ENCODE measurements at regions not wholly inside any gene's neighbourhood (a gene's known extent, or its start where the extent isn't known, plus 50 kb on each side); places are given as distances from the start of the nearest gene placed in this dataset.

GRCh38 chr14:94713115-94713514 is 56.8 kb downstream of the GSC start:
- POLR2A ChIA-PET: no interaction called here
- H3K9ac ChIP-seq (ENCODE audit: insufficient read depth, low read depth, low read length): no peak overlapping the region
- ATAC-seq (no peak), DNase-seq (ENCODE audit: low spot score) (no peak), FAIRE-seq (no peak)
- in situ Hi-C loops (cut with HindIII; ENCODE audit: extremely low pct_ligation_motif_present, low pct_unique_long_range_greater_than_20kb): no loop called here
- no peaks in the 10 kb centered on the region for H4K20me1 ChIP-seq (ENCODE audit: insufficient read depth, low read length)
- H3K4me1 ChIP-seq (ENCODE audit: insufficient read depth, low read length): no peaks in the 10 kb centered on the region
- H3K36me3 ChIP-seq (replicated peaks in 1 of 2; ENCODE audit: control insufficient read depth in 1 of 2, insufficient read depth in 2 of 2, low read length in 2 of 2): no peaks in the 10 kb centered on the region
- peaks cover 2 to 41% of the 10 kb centered on the region in 2 experiments; a peak in 3 of 5 replicates for H3K27me3 ChIP-seq (ENCODE audit: control insufficient read depth in 1 of 2, insufficient read depth in 2 of 2, low read length in 2 of 2)
- H3K9me3 ChIP-seq (ENCODE audit: low read length): no peaks in the 10 kb centered on the region
- H3K4me2 ChIP-seq (ENCODE audit: low read depth, low read length): no peak overlapping the region
- H3K27ac ChIP-seq (ENCODE audit: extremely low read length, insufficient read depth, low read length): no peak overlapping the region
- no TSS peak for BruUV-seq (replicated peaks)
- H3K79me2 ChIP-seq (ENCODE audit: insufficient read depth, low read length): no peaks in the 10 kb centered on the region
- WGBS (ENCODE audit: low lambda C conversion rate): 43% methylated on average over 13 of the region's 13 CpGs
- intact Hi-C loops (cut with micrococcal nuclease; ENCODE audit: unreplicated experiment): no loop called here
- H3K4me3 ChIP-seq (replicated peaks in 1 of 3; ENCODE audit: insufficient read depth in 1 of 3, low read depth in 2 of 3, low read length in 3 of 3): no peak overlapping the region
- CTCF ChIA-PET (ENCODE audit: low intra/inter-chr PET ratio, low total read pairs): no interaction called here
- no peak overlapping the region for H2AFZ ChIP-seq (ENCODE audit: low read length)
- no peak for TF ChIP-seq HMG20B (CRISPR knock-in tag; conservative IDR thresholded peaks at IDR 0.05)
- no peak for TF ChIP-seq ZNF501 (CRISPR knock-in tag; IDR thresholded peaks at IDR 0.05)
- TF ChIP-seq ZNF670 (CRISPR knock-in tag; IDR thresholded peaks at IDR 0.05; ENCODE audit: borderline replicate concordance): no peak
- no peak for TF ChIP-seq ZNF589 (CRISPR knock-in tag; conservative IDR thresholded peaks at IDR 0.05)
- TF ChIP-seq CCDC6 (CRISPR knock-in tag; IDR thresholded peaks at IDR 0.05): no peak
- no peak for TF ChIP-seq TEAD2 (CRISPR knock-in tag; IDR thresholded peaks at IDR 0.05)
- no peak for TF ChIP-seq ZNF274 (CRISPR knock-in tag; IDR thresholded peaks at IDR 0.05)
- no peak for TF ChIP-seq JUND (CRISPR knock-in tag; IDR thresholded peaks at IDR 0.05)
- TF ChIP-seq CBX2 (IDR thresholded peaks at IDR 0.05; ENCODE audit: low read depth, low read length): no peak
- no peak for TF ChIP-seq CBX2 (CRISPR knock-in tag; IDR thresholded peaks at IDR 0.05; ENCODE audit: low read depth)
- TF ChIP-seq AKNA (CRISPR knock-in tag; IDR thresholded peaks at IDR 0.05; ENCODE audit: borderline replicate concordance): no peak
- TF ChIP-seq, protein P1, sequence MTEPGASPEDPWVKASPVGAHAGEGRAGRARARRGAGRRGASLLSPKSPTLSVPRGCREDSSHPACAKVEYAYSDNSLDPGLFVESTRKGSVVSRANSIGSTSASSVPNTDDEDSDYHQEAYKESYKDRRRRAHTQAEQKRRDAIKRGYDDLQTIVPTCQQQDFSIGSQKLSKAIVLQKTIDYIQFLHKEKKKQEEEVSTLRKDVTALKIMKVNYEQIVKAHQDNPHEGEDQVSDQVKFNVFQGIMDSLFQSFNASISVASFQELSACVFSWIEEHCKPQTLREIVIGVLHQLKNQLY (CRISPR knock-in tag; IDR thresholded peaks at IDR 0.05): no peak
- TF ChIP-seq HBP1 (CRISPR knock-in tag; IDR thresholded peaks at IDR 0.05; ENCODE audit: low read depth): no peak
- TF ChIP-seq ZNF496 (CRISPR knock-in tag; IDR thresholded peaks at IDR 0.05; ENCODE audit: insufficient replicate concordance): no peak
- no peak for TF ChIP-seq ZNF484 (CRISPR knock-in tag; IDR thresholded peaks at IDR 0.05; ENCODE audit: borderline replicate concordance, low read depth)
- no peak for TF ChIP-seq GFI1 (CRISPR knock-in tag; IDR thresholded peaks at IDR 0.05; ENCODE audit: borderline replicate concordance)
- TF ChIP-seq MZF1 (CRISPR knock-in tag; IDR thresholded peaks at IDR 0.05; ENCODE audit: borderline replicate concordance): no peak
- no peak for TF ChIP-seq ZNF367 (CRISPR knock-in tag; IDR thresholded peaks at IDR 0.05; ENCODE audit: borderline replicate concordance)
- TF ChIP-seq ZNF704 (CRISPR knock-in tag; IDR thresholded peaks at IDR 0.05; ENCODE audit: borderline replicate concordance): no peak

Data from HepG2 (cell line).